ENCODE measurements at regions not wholly inside any gene's neighbourhood (a gene's known extent, or its start where the extent isn't known, plus 50 kb on each side); places are given as distances from the start of the nearest gene placed in this dataset.

- no peak for ATAC-seq (replicated peaks in 6 of 8)
- in situ Hi-C loops (cut with MboI; ENCODE audit: low pct_unique_long_range_greater_than_20kb in 2 of 9, low sequenced_read_pairs in 9 of 9, unreplicated experiment in 9 of 9) = no loop called here
Measured at GRCh38 chr3:151024339-151024738, 51.8 kb upstream of the CLRN1 start.

GRCh38 chr3:151034303-151034702 lies 51.2 kb upstream of the MED12L start:
- in situ Hi-C loops (cut with MboI; ENCODE audit: low pct_unique_long_range_greater_than_20kb in 2 of 9, low sequenced_read_pairs in 9 of 9, unreplicated experiment in 9 of 9) = no loop called here
- Histone ChIP-seq H3K4me1 (replicated peaks in 1 of 2) (peaks cover 0 to 2% of the 10 kb centered on the region in 2 donors), H3K27ac (no peak overlapping the region), H3K4me3 (no peak overlapping the region)
- 92 to 100% (median 94%) methylated on average over 1 to 2 of the region's 2 CpGs; no CpG with 5 or more reads in 4 of the 10 experiments for WGBS, 10 experiments
- peak in 1 of 8 experiments; percentile 30 for ATAC-seq (replicated peaks in 6 of 8)

More at GRCh38 chr3:151024339-151024738, 51.8 kb upstream of the CLRN1 start:
- H3K4me1 ChIP-seq (replicated peaks in 1 of 2) = peaks cover 0 to 6% of the 10 kb centered on the region in 2 donors
- no peak overlapping the region for H3K27ac ChIP-seq
- no peak overlapping the region for H3K4me3 ChIP-seq

- Histone ChIP-seq H3K4me1 (replicated peaks in 1 of 2) (peaks cover 0 to 2% of the 10 kb centered on the region in 2 donors), H3K27ac (no peak overlapping the region), H3K4me3 (no peak overlapping the region)
- no peak for ATAC-seq (replicated peaks in 6 of 8)
- 85 to 100% (median 93%) methylated on average over 1 to 5 of the region's 5 CpGs; no CpG with 5 or more reads in 2 of the 10 experiments for WGBS, 10 experiments
- in situ Hi-C loops (cut with MboI; ENCODE audit: low pct_unique_long_range_greater_than_20kb in 2 of 9, low sequenced_read_pairs in 9 of 9, unreplicated experiment in 9 of 9) = no loop called here
Measured at GRCh38 chr3:151035072-151035471, 50.4 kb upstream of the MED12L start.

All from motor neuron (in vitro differentiated cells).